Muscle layer of duodenum (tissue), 2 donors: ENCODE measurements at regions not wholly inside any gene's neighbourhood (a gene's known extent, or its start where the extent isn't known, plus 50 kb on each side); places are given as distances from the start of the nearest gene placed in this dataset.
"Not testable (repeated sequence)": the region's sequence is repeated elsewhere in the genome, so short reads cannot be mapped to it uniquely, and the experiment has no call there.

Experiments
- H3K27ac ChIP-seq: one replicate; pipeline ENCODE4 v1.7.0; 2013; ENCODE audit warnings: mild to moderate bottlenecking, low read length
- H3K27me3 ChIP-seq: one replicate; pipeline ENCODE4 v1.7.0; 2013; ENCODE audit warnings: low read depth, mild to moderate bottlenecking, control low read depth, low read length
- H3K36me3 ChIP-seq, 2 donors: one replicate each; pipeline ENCODE4 v1.7.0; 2013; ENCODE audit warnings: low read length in 2 of 2, control low read depth in 1 of 2, mild to moderate bottlenecking in 1 of 2; ENCODE audit not compliant: insufficient read depth in 2 of 2, control insufficient read depth in 1 of 2
- H3K4me1 ChIP-seq, 2 donors: one replicate each; pipeline ENCODE4 v1.7.0; 2013; ENCODE audit warnings: low read length in 2 of 2, mild to moderate bottlenecking in 2 of 2, control low read depth in 1 of 2, moderate library complexity in 1 of 2; ENCODE audit not compliant: insufficient read depth in 2 of 2, control insufficient read depth in 1 of 2
- H3K4me3 ChIP-seq, 2 donors: one replicate each; pipeline ENCODE4 v1.7.0; 2013; ENCODE audit warnings: low read length in 2 of 2, low read depth in 1 of 2, mild to moderate bottlenecking in 1 of 2
- H3K9me3 ChIP-seq, 2 donors: one replicate each; pipeline ENCODE4 v1.7.0; 2013; ENCODE audit warnings: low read length in 2 of 2, control low read depth in 1 of 2, mild to moderate bottlenecking in 1 of 2; ENCODE audit not compliant: control insufficient read depth in 1 of 2
- donor health status: healthy.

DNA sequence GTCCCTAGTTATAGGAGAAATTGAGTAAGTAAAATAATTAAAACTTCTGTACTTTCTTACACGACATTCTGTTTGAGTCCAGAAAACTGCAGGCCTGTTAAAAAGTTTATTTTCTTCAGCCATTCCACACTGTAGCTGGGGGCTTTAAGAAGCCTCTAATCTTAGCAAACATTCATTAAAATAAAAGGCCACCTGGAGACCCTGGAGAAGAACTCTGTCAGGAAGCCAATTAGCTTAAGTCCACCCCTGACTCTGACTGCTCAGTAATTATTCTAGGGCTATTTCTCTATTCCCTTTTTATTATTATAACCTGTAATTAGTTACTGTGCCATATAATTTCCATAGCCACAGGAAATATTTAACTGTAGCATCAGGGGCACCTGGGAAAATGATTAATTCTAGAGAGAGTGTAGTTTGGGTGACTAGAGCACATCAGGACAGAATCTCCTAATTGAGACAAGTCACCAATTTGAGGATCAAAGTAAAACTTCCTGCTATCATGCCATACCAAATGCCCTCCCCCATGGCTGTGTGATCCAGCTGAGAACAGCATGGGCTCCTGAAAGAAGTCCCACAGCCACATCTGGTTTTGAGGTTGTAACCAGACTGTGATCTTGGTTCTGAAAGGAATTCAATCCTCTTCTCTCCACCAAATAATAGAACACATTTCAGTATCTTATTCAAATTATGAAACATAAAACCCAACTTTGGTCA lies 1302.3 kb downstream of the XPNPEP1 start:
- no peak overlapping the region for H3K27ac ChIP-seq

DNA sequence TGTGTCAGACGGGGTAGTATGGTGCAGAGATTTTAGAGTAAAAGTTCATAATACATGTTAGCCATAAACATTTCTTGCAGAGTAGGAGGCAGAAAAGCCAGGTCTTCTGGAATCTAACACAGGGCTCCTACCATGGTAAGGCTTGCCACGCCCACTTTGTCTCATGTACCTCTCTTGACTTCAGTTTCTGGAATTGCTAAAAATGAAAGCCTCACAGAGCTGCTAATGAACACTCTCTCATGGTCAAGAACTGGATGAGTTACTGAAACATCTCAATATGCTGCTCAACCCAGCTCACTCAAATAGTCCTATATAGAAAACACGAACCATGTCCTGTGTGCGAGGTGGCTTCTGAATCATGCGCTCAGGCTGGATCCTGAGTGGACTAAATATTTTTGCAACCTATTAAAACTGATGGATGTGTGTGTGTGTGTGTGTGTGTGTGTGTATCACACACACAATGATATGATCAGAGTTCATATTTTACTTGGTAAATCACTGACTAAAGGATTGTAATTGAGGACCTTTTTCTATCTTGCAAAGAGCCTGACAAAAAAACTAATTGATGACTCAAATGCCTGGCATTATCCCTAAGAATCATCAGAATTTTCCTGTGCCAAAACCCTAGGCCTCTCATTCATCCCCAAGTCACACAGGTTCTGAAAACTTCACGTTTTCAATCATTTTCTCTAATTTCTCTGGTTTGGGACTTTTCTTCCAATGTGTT lies 1306.6 kb downstream of the XPNPEP1 start:
- H3K36me3 ChIP-seq = no peaks in the 10 kb centered on the region
- H3K4me3 ChIP-seq = no peak overlapping the region
- no peaks in the 10 kb centered on the region for H3K27me3 ChIP-seq
- no peaks in the 10 kb centered on the region for H3K4me1 ChIP-seq
- no peaks in the 10 kb centered on the region for H3K9me3 ChIP-seq
- no peak overlapping the region for H3K27ac ChIP-seq

More for the DNA sequence above, 1302.3 kb downstream of the XPNPEP1 start:
- Histone ChIP-seq H3K4me1 (no peaks in the 10 kb centered on the region), H3K36me3 (no peaks in the 10 kb centered on the region), H3K27me3 (no peaks in the 10 kb centered on the region), H3K4me3 (no peak overlapping the region), H3K9me3 (no peaks in the 10 kb centered on the region)

DNA sequence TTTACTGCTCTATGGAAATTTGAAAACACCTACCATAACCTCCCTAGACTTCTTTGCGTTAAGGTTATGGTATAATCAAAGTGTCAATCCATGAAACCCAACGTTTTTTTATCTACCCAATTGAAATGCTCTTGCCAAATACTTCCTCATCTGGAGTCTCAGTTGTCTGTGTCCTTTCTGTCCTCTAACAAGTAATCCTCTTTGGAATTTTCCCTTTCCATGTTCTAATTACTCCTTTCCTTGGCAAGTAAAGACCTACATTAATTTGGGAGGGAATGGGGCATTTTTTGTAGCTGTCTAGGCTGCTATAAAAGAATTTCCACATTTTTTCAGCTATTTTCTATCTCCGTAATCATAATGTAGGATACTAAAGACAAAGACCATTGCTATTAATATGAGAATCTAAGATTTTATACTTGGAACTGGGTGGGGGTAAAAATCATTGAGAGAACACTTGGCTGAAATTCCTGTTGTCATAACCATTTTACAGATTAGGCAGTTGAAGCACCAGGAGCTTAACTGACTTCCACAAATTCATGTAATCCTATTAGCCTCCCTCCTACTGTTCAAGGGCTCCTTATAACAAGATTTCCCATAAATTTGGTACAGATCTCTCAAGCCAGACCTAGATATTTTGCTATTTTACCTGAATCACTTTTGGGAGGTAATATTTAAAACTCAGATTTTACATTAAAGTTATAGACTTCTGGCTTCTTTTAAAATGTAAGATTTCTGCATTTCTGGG lies 1307.6 kb downstream of the XPNPEP1 start:
- no peaks in the 10 kb centered on the region for H3K9me3 ChIP-seq
- H3K27me3 ChIP-seq = no peaks in the 10 kb centered on the region
- H3K36me3 ChIP-seq = no peaks in the 10 kb centered on the region
- no peak overlapping the region for H3K4me3 ChIP-seq
- H3K4me1 ChIP-seq = no peaks in the 10 kb centered on the region
- H3K27ac ChIP-seq = no peak overlapping the region

DNA sequence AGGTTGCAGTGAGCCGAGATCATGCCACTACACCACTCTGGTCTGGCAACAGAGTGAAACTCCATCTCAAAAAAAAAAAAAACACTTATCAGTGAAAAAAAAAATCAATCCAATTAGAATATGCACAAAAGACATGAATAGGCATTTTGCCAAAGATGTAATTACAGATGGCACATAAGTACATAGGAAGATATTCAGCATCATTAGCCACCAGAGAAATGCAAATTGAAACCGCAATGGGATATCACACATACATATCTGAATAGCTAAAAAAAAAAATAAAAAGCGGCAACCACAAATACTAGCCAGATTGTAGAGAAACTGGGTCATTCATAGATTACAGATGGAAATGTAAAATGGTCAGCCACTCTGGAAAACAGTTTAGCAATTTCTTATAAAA lies 1310.8 kb downstream of the XPNPEP1 start:
- Histone ChIP-seq H3K36me3 (no peaks in the 10 kb centered on the region), H3K27ac (no peak overlapping the region), H3K4me3 (no peak overlapping the region), H3K9me3 (no peaks in the 10 kb centered on the region), H3K27me3 (no peaks in the 10 kb centered on the region), H3K4me1 (no peaks in the 10 kb centered on the region)

DNA sequence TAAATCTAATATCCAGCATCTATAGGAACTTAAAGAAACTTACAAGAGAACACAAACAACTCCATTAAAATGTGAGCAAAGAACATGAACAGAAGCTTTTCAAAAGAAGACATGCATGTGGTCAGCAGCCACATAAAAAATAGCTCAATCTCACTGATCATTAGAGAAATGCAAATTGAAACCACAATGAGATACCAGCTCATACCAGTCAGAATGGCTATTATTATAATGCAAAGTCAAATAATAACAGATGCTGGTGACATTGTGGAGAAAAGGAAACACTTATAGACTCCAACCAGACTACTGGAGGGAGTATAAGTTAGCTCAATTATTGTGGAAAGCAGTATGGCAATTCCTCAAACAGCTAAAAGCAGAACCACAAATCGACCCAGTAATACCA lies 1314.5 kb downstream of the XPNPEP1 start:
- no peak overlapping the region for H3K27ac ChIP-seq
- H3K9me3 ChIP-seq = no peaks in the 10 kb centered on the region
- no peaks in the 10 kb centered on the region for H3K4me1 ChIP-seq
- no peak overlapping the region for H3K4me3 ChIP-seq
- H3K36me3 ChIP-seq = no peaks in the 10 kb centered on the region
- no peaks in the 10 kb centered on the region for H3K27me3 ChIP-seq

DNA sequence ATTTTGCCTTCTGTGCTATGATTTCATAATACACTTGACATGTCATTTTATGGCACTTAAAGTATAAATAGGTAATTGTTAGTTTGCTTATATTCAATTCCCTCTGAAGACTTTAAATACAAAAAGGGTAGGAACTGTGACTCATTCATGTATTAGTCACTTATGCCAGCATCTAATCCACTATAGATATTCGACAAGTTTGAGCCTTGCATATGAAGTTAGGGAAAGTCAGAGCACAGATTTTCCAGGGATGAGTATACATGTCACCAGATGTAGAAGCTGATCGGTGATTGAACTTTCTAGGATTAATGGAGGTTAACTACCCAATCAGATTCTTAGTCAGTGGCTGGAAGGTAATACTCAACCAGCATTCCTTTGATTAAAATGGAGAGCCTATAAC lies 1321.5 kb downstream of the XPNPEP1 start:
- no peak overlapping the region for H3K4me3 ChIP-seq
- H3K4me1 ChIP-seq = no peaks in the 10 kb centered on the region
- no peaks in the 10 kb centered on the region for H3K9me3 ChIP-seq
- no peak overlapping the region for H3K27ac ChIP-seq
- no peaks in the 10 kb centered on the region for H3K36me3 ChIP-seq
- H3K27me3 ChIP-seq = no peaks in the 10 kb centered on the region

DNA sequence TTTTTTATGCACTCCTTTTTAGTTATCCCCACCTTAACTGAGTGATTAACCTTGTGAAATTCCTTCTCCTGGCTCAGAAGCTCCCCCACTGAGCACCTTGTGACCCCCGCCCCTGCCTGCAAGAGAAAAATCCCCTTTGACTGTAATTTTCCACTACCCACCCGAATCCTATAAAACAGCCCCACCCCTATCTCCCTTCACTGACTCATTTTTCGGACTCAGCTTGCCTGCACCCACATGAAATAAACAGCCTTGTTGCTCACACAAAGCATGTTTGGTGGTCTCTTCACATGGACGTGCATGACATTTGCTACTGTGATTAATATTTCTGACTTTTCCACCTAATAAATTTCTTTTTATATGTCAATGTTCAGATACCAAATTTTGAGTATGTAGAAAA lies 1322.8 kb downstream of the XPNPEP1 start:
- H3K9me3 ChIP-seq, H3K36me3 ChIP-seq, H3K27ac ChIP-seq, H3K4me3 ChIP-seq, H3K4me1 ChIP-seq, H3K27me3 ChIP-seq: not testable (repeated sequence)

DNA sequence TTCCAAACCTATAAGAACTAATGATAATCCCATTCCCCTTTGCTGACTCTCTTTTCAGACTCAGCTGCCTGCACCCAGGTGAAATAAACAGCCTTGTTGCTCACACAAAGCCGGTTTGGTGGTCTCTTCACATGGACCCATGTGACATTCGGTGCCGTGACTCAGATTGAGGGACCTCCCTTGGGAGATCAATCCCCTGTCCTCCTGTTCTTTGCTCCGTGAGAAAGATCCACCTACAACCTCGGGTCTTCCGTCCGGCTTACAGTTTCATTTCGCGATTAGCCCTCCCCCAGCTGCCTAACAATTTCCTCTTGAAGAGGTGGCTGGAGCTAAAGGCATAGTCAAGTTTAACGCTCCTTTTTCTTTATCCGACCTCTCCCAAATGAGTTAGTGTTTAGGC lies 1324.0 kb downstream of the XPNPEP1 start:
- not testable (repeated sequence) for H3K4me3 ChIP-seq, H3K27ac ChIP-seq, H3K4me1 ChIP-seq, H3K27me3 ChIP-seq, H3K9me3 ChIP-seq, H3K36me3 ChIP-seq

DNA sequence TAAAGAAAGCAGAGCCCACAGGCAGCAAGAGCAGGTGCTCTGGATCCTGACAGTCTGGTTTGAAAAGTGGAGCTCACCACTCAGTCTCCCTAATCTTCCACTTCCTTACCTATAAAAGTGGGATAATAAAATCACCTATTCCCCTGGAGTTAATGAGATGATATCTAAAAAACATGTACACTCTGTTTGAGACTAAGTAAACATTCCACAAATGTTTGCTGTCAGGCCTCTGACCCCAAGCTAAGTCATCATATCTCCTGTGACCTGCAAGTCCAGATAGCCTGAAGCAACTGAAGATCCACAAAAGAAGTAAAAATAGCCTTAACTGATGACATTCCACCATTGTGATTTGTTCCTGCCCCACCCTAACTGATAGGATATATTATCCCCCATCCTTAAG lies 1324.5 kb downstream of the XPNPEP1 start:
- no peak overlapping the region for H3K4me3 ChIP-seq
- no peaks in the 10 kb centered on the region for H3K9me3 ChIP-seq

DNA sequence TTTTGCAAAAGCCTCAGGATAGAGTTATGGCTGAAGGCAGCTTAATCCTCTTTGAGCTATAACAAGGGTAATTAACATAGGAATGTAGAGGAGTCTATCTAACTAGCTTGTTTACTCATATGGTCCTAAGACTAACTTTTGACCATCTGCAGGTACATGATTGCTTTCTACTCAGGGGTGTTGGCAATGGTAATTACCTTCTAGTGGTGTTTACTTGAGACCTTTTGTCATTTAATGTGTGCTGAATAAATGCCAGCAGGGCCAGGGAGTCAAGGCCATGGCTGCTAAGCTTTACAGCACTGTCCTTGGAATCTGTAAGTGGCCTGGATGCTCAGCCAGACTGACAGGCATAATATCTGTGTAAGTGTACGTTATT lies 1325.0 kb downstream of the XPNPEP1 start:
- Histone ChIP-seq H3K27me3 (no peaks in the 10 kb centered on the region), H3K27ac (no peak overlapping the region), H3K36me3 (no peaks in the 10 kb centered on the region), H3K4me3 (no peak overlapping the region), H3K9me3 (no peaks in the 10 kb centered on the region), H3K4me1 (no peaks in the 10 kb centered on the region)

More for the DNA sequence above, 1324.5 kb downstream of the XPNPEP1 start:
- no peaks in the 10 kb centered on the region for H3K4me1 ChIP-seq
- no peak overlapping the region for H3K27ac ChIP-seq
- H3K36me3 ChIP-seq = no peaks in the 10 kb centered on the region
- H3K27me3 ChIP-seq = no peaks in the 10 kb centered on the region

DNA sequence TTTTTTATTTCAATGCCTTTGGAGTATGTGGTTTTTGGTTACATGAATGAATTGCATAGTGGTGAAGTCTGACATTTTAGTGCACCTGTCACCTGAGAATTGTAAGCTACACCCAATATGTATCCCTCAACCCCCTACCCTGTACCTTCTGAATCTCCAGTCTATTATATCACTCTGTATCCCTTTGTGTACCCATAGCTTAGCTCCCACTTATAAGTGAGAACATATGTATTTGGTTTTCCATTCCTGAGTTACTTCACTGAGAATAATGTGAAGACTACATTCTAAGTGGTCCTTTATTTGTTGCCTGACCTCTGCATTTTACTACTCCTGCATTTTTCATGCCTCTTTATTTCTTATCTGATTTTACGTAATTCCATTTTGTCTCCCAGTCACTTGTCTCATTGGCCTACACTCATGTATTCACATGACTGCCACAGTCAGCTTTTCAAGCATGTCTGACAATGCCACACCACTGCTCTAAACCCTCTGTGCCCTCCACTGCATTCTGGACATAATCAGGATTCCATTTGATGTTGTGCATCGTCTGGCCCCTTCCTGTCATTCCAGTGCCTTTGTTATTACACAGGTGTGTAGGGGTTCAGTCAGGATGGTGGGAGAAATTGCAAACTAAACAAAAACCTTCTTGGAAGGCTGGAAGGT lies 1325.5 kb downstream of the XPNPEP1 start:
- Histone ChIP-seq H3K27ac (no peak overlapping the region), H3K27me3 (no peaks in the 10 kb centered on the region), H3K4me1 (no peaks in the 10 kb centered on the region), H3K9me3 (no peaks in the 10 kb centered on the region), H3K4me3 (no peak overlapping the region), H3K36me3 (no peaks in the 10 kb centered on the region)
